WTC11 (cell line): ENCODE measurements at regions not wholly inside any gene's neighbourhood (a gene's known extent, or its start where the extent isn't known, plus 50 kb on each side); places are given as distances from the start of the nearest gene placed in this dataset.

Experiments
- ATAC-seq: fragments of 200-7000 bp; cut with Tn5 transposase; 2 replicates; pipeline ENCODE4 v1.10.0; 2021; ENCODE audit warnings: mild to moderate bottlenecking, moderate library complexity
- CTCF ChIA-PET: fragments of 300-600 bp; sonication (Branson Sonifier 250); formaldehyde crosslinking; loops from one replicate; lab custom pipeline; 2021; ENCODE audit warnings: antibody characterized with exemption; lab: Charles Lee
- POLR2A ChIA-PET: fragments of 350-600 bp; sonication (Branson Sonifier 250); formaldehyde crosslinking; loops from one replicate; lab custom pipeline; 2021; ENCODE audit warnings: antibody characterized with exemption; lab: Charles Lee
- DNase-seq: peaks from one replicate; pipeline ENCODE4 v3.0.0; 2021; ENCODE audit warnings: low spot score
- H3K27ac Mint-ChIP-seq: 2 replicates; pipeline ENCODE4 v1.8.0; 2021; ENCODE audit warnings: mixed read lengths
- H3K27me3 Mint-ChIP-seq: 2 replicates; pipeline ENCODE4 v1.8.0; 2021; ENCODE audit warnings: low read depth, mild to moderate bottlenecking, moderate library complexity, mixed read lengths
- H3K36me3 Mint-ChIP-seq: 2 replicates; pipeline ENCODE4 v1.8.0; 2021; ENCODE audit warnings: mixed read lengths
- H3K4me1 Mint-ChIP-seq: 2 replicates; pipeline ENCODE4 v1.8.0; 2022; ENCODE audit warnings: mixed read lengths
- H3K4me3 Mint-ChIP-seq: 2 replicates; pipeline ENCODE4 v1.8.0; 2021; ENCODE audit warnings: mild to moderate bottlenecking, moderate library complexity, mixed read lengths
- H3K9me3 Mint-ChIP-seq: 2 replicates; pipeline ENCODE4 v1.8.0; 2021; ENCODE audit warnings: mixed read lengths
- ATF2 ChIP-seq: sonication (generic); formaldehyde crosslinking; IDR thresholded peaks from 2 replicates; pipeline ENCODE4 v1.8.1; 2022; ENCODE audit warnings: low read depth, missing genetic modification reagents, borderline replicate concordance
- ATF3 ChIP-seq: sonication (generic); formaldehyde crosslinking; conservative IDR thresholded peaks from 2 replicates; pipeline ENCODE4 v1.8.1; 2022; ENCODE audit warnings: mild to moderate bottlenecking, missing genetic modification reagents
- E2F1 ChIP-seq: sonication (generic); formaldehyde crosslinking; IDR thresholded peaks from 2 replicates; pipeline ENCODE4 v1.8.0; 2022; ENCODE audit warnings: mild to moderate bottlenecking, missing genetic modification reagents
- E2F4 ChIP-seq: sonication (generic); formaldehyde crosslinking; IDR thresholded peaks from 2 replicates; pipeline ENCODE4 v1.8.1; 2022; ENCODE audit warnings: low read depth, mild to moderate bottlenecking, moderate library complexity, missing genetic modification reagents, borderline replicate concordance
- ETV6 ChIP-seq: sonication (generic); formaldehyde crosslinking; IDR thresholded peaks from 2 replicates; pipeline ENCODE4 v1.8.1; 2022; ENCODE audit warnings: mild to moderate bottlenecking, missing genetic modification reagents
- FOXP1 ChIP-seq: sonication (generic); formaldehyde crosslinking; IDR thresholded peaks from 2 replicates; pipeline ENCODE4 v1.8.0; 2022; ENCODE audit warnings: missing genetic modification reagents, mild to moderate bottlenecking, moderate library complexity, borderline replicate concordance
- FOXP4 ChIP-seq: sonication (generic); formaldehyde crosslinking; IDR thresholded peaks from 2 replicates; pipeline ENCODE4 v1.8.0; 2022; ENCODE audit warnings: mild to moderate bottlenecking, missing genetic modification reagents
- GABPB1 ChIP-seq: sonication (generic); formaldehyde crosslinking; IDR thresholded peaks from 2 replicates; pipeline ENCODE4 v1.8.1; 2023; ENCODE audit warnings: mild to moderate bottlenecking, missing genetic modification reagents
- GRHL2 ChIP-seq: fragments of 250-450 bp; sonication (Bioruptor Pico); IDR thresholded peaks from 2 replicates; pipeline ENCODE4 v1.8.0; 2022; ENCODE audit warnings: mild to moderate bottlenecking, moderate library complexity; ENCODE audit not compliant: insufficient replicate concordance, severe bottlenecking
- JAZF1 ChIP-seq: fragments of 250-450 bp; sonication (Bioruptor Pico); IDR thresholded peaks from 2 replicates; pipeline ENCODE4 v1.9.0; 2021; ENCODE audit warnings: moderate library complexity, mild to moderate bottlenecking, inconsistent platforms
- MYBL2 ChIP-seq: sonication (generic); formaldehyde crosslinking; IDR thresholded peaks from 2 replicates; pipeline ENCODE4 v1.8.1; 2023; ENCODE audit warnings: mild to moderate bottlenecking, moderate library complexity, missing genetic modification reagents
- PREB ChIP-seq: sonication (generic); formaldehyde crosslinking; IDR thresholded peaks from 2 replicates; pipeline ENCODE4 v1.8.1; 2022; ENCODE audit warnings: mild to moderate bottlenecking, missing genetic modification reagents, moderate library complexity, borderline replicate concordance
- SP1 ChIP-seq: sonication (generic); formaldehyde crosslinking; conservative IDR thresholded peaks from 2 replicates; pipeline ENCODE4 v1.8.1; 2022; ENCODE audit warnings: missing genetic modification reagents
- USF2 ChIP-seq: sonication (generic); formaldehyde crosslinking; IDR thresholded peaks from 2 replicates; pipeline ENCODE4 v1.8.1; 2023; ENCODE audit warnings: mild to moderate bottlenecking, missing genetic modification reagents, moderate library complexity
- ZNF512 ChIP-seq: sonication (generic); formaldehyde crosslinking; IDR thresholded peaks from 2 replicates; pipeline ENCODE4 v1.8.1; 2022; ENCODE audit warnings: missing genetic modification reagents, borderline replicate concordance

GRCh38 chr10:104546336-104546735 is 94.8 kb upstream of the SORCS3 start (continued):
- TF ChIP-seq FOXP1 (CRISPR knock-in tag) (no peak), ETV6 (CRISPR knock-in tag) (no peak), E2F1 (CRISPR knock-in tag) (no peak), PREB (CRISPR knock-in tag) (no peak), MYBL2 (CRISPR knock-in tag) (no peak)

- H3K27ac Mint-ChIP-seq, result no peak overlapping the region
- H3K9me3 Mint-ChIP-seq, result no peaks in the 10 kb centered on the region
- no peaks in the 10 kb centered on the region for H3K36me3 Mint-ChIP-seq
- TF ChIP-seq USF2, result no peak
- TF ChIP-seq ETV6 (CRISPR knock-in tag), result no peak
- TF ChIP-seq ATF2 (CRISPR knock-in tag), result no peak
- TF ChIP-seq ATF3 (CRISPR knock-in tag), result no peak
- no peak for TF ChIP-seq ZNF512 (CRISPR knock-in tag)
- TF ChIP-seq E2F4, result no peak
- no peak for TF ChIP-seq FOXP4 (CRISPR knock-in tag)
- H3K27me3 Mint-ChIP-seq, result peaks cover 3% of the 10 kb centered on the region; the same call in 1 of the 2 replicates
- POLR2A ChIA-PET, result no interaction called here
- no peak overlapping the region for H3K4me3 Mint-ChIP-seq
- H3K4me1 Mint-ChIP-seq, result no peaks in the 10 kb centered on the region
- DNase-seq, result no peak
- CTCF ChIA-PET, result interaction anchor here (0.6 to 1.9 kb wide), 14 partner anchors 31 to 272 kb away, joined by 3 to 8 read pairs (median 4); partner anchors contain the start of gene CFAP58
- peak; percentile 90 for ATAC-seq
Measured at GRCh38 chr10:104546756-104547155, 94.3 kb upstream of the SORCS3 start.

GRCh38 chr10:104548090-104548489 is 93.0 kb upstream of the SORCS3 start:
- ATAC-seq (no peak), DNase-seq (peak; percentile 50)
- ChIA-PET CTCF (interaction anchor here (0.5 to 1.9 kb wide), 9 partner anchors 30 to 545 kb away, joined by 3 to 7 read pairs (median 4); partner anchors contain the start of gene CFAP58), POLR2A (no interaction called here)
- Mint-ChIP-seq H3K9me3 (no peaks in the 10 kb centered on the region), H3K27me3 (peaks cover 3% of the 10 kb centered on the region; the same call in 1 of the 2 replicates), H3K36me3 (no peaks in the 10 kb centered on the region), H3K4me1 (no peaks in the 10 kb centered on the region), H3K4me3 (no peak overlapping the region), H3K27ac (no peak overlapping the region)
- TF ChIP-seq GABPB1 (CRISPR knock-in tag), result no peak
- TF ChIP-seq SP1 (CRISPR knock-in tag), result no peak
- no peak for TF ChIP-seq JAZF1 (CRISPR knock-in tag)
- TF ChIP-seq GRHL2 (CRISPR knock-in tag), result no peak
